ENCODE measurements at regions not wholly inside any gene's neighbourhood (a gene's known extent, or its start where the extent isn't known, plus 50 kb on each side); places are given as distances from the start of the nearest gene placed in this dataset.
A peak's percentile ranks its signal among the peaks of the same experiment; 100 is the strongest.

- WGBS, 4 donors, result 60 to 85% (median 82%) methylated on average over 2 to 3 of the region's 3 CpGs
Observed at GRCh38 chr2:240269380-240269779, 128.9 kb upstream of the OTOS start.

GRCh38 chr2:240269886-240270285, 129.4 kb upstream of the OTOS start:
- no peak overlapping the region for H3K4me3 ChIP-seq
- H3K9me3 ChIP-seq (replicated peaks in 1 of 3), result no peaks in the 10 kb centered on the region
- DNase-seq, result peak in 1 of 7 donors; percentile 10
- whole genome bisulfite sequencing, 4 donors, result 80 to 100% (median 91%) methylated on average over 1 of the region's 1 CpG
- H3K27ac ChIP-seq, result no peak overlapping the region
- no peaks in the 10 kb centered on the region for H3K36me3 ChIP-seq (replicated peaks in 1 of 2)
- H3K27me3 ChIP-seq, result no peaks in the 10 kb centered on the region
- intact Hi-C loops (cut with DNase I), result no loop called here
- TF ChIP-seq CTCF (IDR thresholded peaks at IDR 0.05) (no peak), POLR2A (IDR thresholded peaks at IDR 0.05) (no peak)
- no peaks in the 10 kb centered on the region for H3K4me1 ChIP-seq (replicated peaks in 1 of 2)

More at GRCh38 chr2:240269380-240269779, 128.9 kb upstream of the OTOS start:
- intact Hi-C loops (cut with DNase I), result no loop called here
- no peaks in the 10 kb centered on the region for H3K27me3 ChIP-seq
- DNase-seq, result peak in 3 of 7 donors; percentile 11 to 52 (median 27)
- TF ChIP-seq CTCF (IDR thresholded peaks at IDR 0.05), result peak in 1 of 6 experiments; percentile 18
- TF ChIP-seq POLR2A (IDR thresholded peaks at IDR 0.05), result no peak
- no peaks in the 10 kb centered on the region for H3K36me3 ChIP-seq (replicated peaks in 1 of 2)
- H3K4me1 ChIP-seq (replicated peaks in 1 of 2), result no peaks in the 10 kb centered on the region
- no peak overlapping the region for H3K4me3 ChIP-seq
- H3K27ac ChIP-seq, result no peak overlapping the region
- H3K9me3 ChIP-seq (replicated peaks in 1 of 3), result no peaks in the 10 kb centered on the region

GRCh38 chr2:240271716-240272341, 131.4 kb upstream of the OTOS start:
- WGBS, 4 donors, result 72 to 79% (median 78%) methylated on average over 4 of the region's 4 CpGs
- no peak for TF ChIP-seq POLR2A (IDR thresholded peaks at IDR 0.05)
- no peak for TF ChIP-seq CTCF (IDR thresholded peaks at IDR 0.05)
- H3K36me3 ChIP-seq (replicated peaks in 1 of 2), result no peaks in the 10 kb centered on the region
- peaks cover 1 to 3% of the 10 kb centered on the region in 2 donors for H3K4me1 ChIP-seq (replicated peaks in 1 of 2)
- no peak overlapping the region for H3K27ac ChIP-seq
- no peak overlapping the region for H3K4me3 ChIP-seq
- no peaks in the 10 kb centered on the region for H3K9me3 ChIP-seq (replicated peaks in 1 of 3)
- intact Hi-C loops (cut with DNase I), result no loop called here
- no peaks in the 10 kb centered on the region for H3K27me3 ChIP-seq
- no peak for DNase-seq

GRCh38 chr2:240275386-240275785, 134.9 kb upstream of the OTOS start:
- H3K27me3 ChIP-seq, result no peaks in the 10 kb centered on the region
- peaks cover 6 to 12% of the 10 kb centered on the region in 2 donors for H3K4me1 ChIP-seq (replicated peaks in 1 of 2)
- WGBS, 4 donors, result 47 to 59% (median 50%) methylated on average over 2 of the region's 2 CpGs
- DNase-seq, result no peak
- no peak overlapping the region for H3K27ac ChIP-seq
- no peak for TF ChIP-seq CTCF (IDR thresholded peaks at IDR 0.05)
- TF ChIP-seq POLR2A (IDR thresholded peaks at IDR 0.05), result no peak
- H3K9me3 ChIP-seq (replicated peaks in 1 of 3), result no peaks in the 10 kb centered on the region
- H3K4me3 ChIP-seq, result no peak overlapping the region
- H3K36me3 ChIP-seq (replicated peaks in 1 of 2), result no peaks in the 10 kb centered on the region
- intact Hi-C loops (cut with DNase I), result no loop called here
